ENCODE measurements at regions not wholly inside any gene's neighbourhood (a gene's known extent, or its start where the extent isn't known, plus 50 kb on each side); places are given as distances from the start of the nearest gene placed in this dataset.

DNA sequence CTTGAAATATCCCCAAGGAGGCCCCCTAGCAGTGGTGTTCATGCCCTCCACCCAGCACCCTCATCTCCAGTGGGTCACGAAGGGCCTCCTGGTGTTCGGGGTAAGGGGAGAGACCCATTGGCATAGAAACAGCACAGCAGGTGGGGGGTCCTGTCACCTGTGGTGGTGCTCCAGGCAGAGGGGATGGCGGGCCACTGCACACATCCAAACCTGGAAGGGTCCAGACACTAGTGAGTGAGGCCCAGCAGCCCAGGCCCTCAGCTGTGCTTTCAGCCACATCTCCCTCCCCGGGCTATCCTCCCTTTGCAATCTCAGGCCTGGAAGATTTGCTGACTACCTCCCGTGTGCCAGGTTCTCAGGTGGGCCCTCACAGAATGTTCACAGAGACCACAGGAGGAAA lies 59.4 kb upstream of the LYVE1 start:
- TF ChIP-seq EZH2phosphoT487 (IDR thresholded peaks at IDR 0.05; ENCODE audit: insufficient read depth, low read depth): no peak
- TF ChIP-seq EZH2 (IDR thresholded peaks at IDR 0.05; ENCODE audit: insufficient read depth, poor library complexity, severe bottlenecking): no peak
